ENCODE measurements at regions not wholly inside any gene's neighbourhood (a gene's known extent, or its start where the extent isn't known, plus 50 kb on each side); places are given as distances from the start of the nearest gene placed in this dataset.

- 1% methylated on average over 3 of the region's 3 CpGs for WGBS (ENCODE audit: low lambda C conversion rate)
- CTCF ChIA-PET (ENCODE audit: low intra/inter-chr PET ratio, low total read pairs): no interaction called here
- H3K4me1 ChIP-seq (ENCODE audit: insufficient read depth, low read length): no peaks in the 10 kb centered on the region
- no peaks in the 10 kb centered on the region for H3K79me2 ChIP-seq (ENCODE audit: insufficient read depth, low read length)
- BruUV-seq (replicated peaks): no TSS peak
- in situ Hi-C loops (cut with HindIII; ENCODE audit: extremely low pct_ligation_motif_present, low pct_unique_long_range_greater_than_20kb): no loop called here
- no peak overlapping the region for H3K27ac ChIP-seq (ENCODE audit: extremely low read length, insufficient read depth, low read length)
- no peak for ATAC-seq
- POLR2A ChIA-PET: no interaction called here
- no peak for TF ChIP-seq NR1H2 (CRISPR knock-in tag; IDR thresholded peaks at IDR 0.05; ENCODE audit: borderline replicate concordance, low read depth)
- no peak overlapping the region for H2AFZ ChIP-seq (ENCODE audit: low read length)
- H4K20me1 ChIP-seq (ENCODE audit: insufficient read depth, low read length): no peaks in the 10 kb centered on the region; the same call in 1 of the 2 replicates
- H3K9me3 ChIP-seq (ENCODE audit: low read length): peaks cover 16% of the 10 kb centered on the region
- H3K27me3 ChIP-seq (ENCODE audit: control insufficient read depth in 1 of 2, insufficient read depth in 2 of 2, low read length in 2 of 2): no peaks in the 10 kb centered on the region; a peak in 1 of 5 replicates
- H3K9ac ChIP-seq (ENCODE audit: insufficient read depth, low read depth, low read length): no peak overlapping the region
- intact Hi-C loops (cut with micrococcal nuclease; ENCODE audit: unreplicated experiment): no loop called here
- no peak overlapping the region for H3K4me3 ChIP-seq (replicated peaks in 1 of 3; ENCODE audit: insufficient read depth in 1 of 3, low read depth in 2 of 3, low read length in 3 of 3)
- no peak overlapping the region for H3K4me2 ChIP-seq (ENCODE audit: low read depth, low read length)
- no peak for DNase-seq (ENCODE audit: low spot score)
- no peak for FAIRE-seq
- no peaks in the 10 kb centered on the region for H3K36me3 ChIP-seq (replicated peaks in 1 of 2; ENCODE audit: control insufficient read depth in 1 of 2, insufficient read depth in 2 of 2, low read length in 2 of 2)
Measured at GRCh38 chr9:79801459-79801858, 229.7 kb downstream of the TLE4 start.

- Histone ChIP-seq H3K4me3 (replicated peaks in 1 of 3; ENCODE audit: insufficient read depth in 1 of 3, low read depth in 2 of 3, low read length in 3 of 3) (no peak overlapping the region), H3K9me3 (ENCODE audit: low read length) (peaks cover 16% of the 10 kb centered on the region), H3K36me3 (replicated peaks in 1 of 2; ENCODE audit: control insufficient read depth in 1 of 2, insufficient read depth in 2 of 2, low read length in 2 of 2) (no peaks in the 10 kb centered on the region), H3K27ac (ENCODE audit: extremely low read length, insufficient read depth, low read length) (no peak overlapping the region), H4K20me1 (ENCODE audit: insufficient read depth, low read length) (no peaks in the 10 kb centered on the region; the same call in 1 of the 2 replicates), H3K4me1 (ENCODE audit: insufficient read depth, low read length) (no peaks in the 10 kb centered on the region), H3K4me2 (ENCODE audit: low read depth, low read length) (no peak overlapping the region), H3K9ac (ENCODE audit: insufficient read depth, low read depth, low read length) (no peak overlapping the region), H3K27me3 (ENCODE audit: control insufficient read depth in 1 of 2, insufficient read depth in 2 of 2, low read length in 2 of 2) (no peaks in the 10 kb centered on the region; a peak in 1 of 5 replicates), H2AFZ (ENCODE audit: low read length) (no peak overlapping the region), H3K79me2 (ENCODE audit: insufficient read depth, low read length) (no peaks in the 10 kb centered on the region)
- no TSS peak for BruUV-seq (replicated peaks)
- ChIA-PET CTCF (ENCODE audit: low intra/inter-chr PET ratio, low total read pairs) (no interaction called here), POLR2A (no interaction called here)
- DNase-seq (ENCODE audit: low spot score): no peak
- no peak for FAIRE-seq
- WGBS (ENCODE audit: low lambda C conversion rate): 13% methylated on average over 1 of the region's 1 CpG
- intact Hi-C loops (cut with micrococcal nuclease; ENCODE audit: unreplicated experiment): no loop called here
- TF ChIP-seq ZNF547 (CRISPR knock-in tag; IDR thresholded peaks at IDR 0.05) (no peak), MATR3 (CRISPR knock-in tag; IDR thresholded peaks at IDR 0.05) (no peak), RBM39 (IDR thresholded peaks at IDR 0.05; ENCODE audit: low read depth, low read length, poor library complexity, severe bottlenecking) (no peak), AGO1 (IDR thresholded peaks at IDR 0.05; ENCODE audit: low read depth, low read length, poor library complexity, severe bottlenecking) (no peak)
- no peak for ATAC-seq
- in situ Hi-C loops (cut with HindIII; ENCODE audit: extremely low pct_ligation_motif_present, low pct_unique_long_range_greater_than_20kb): no loop called here
Measured at GRCh38 chr9:79800578-79800977, 228.8 kb downstream of the TLE4 start.
